ENCODE measurements at regions not wholly inside any gene's neighbourhood (a gene's known extent, or its start where the extent isn't known, plus 50 kb on each side); places are given as distances from the start of the nearest gene placed in this dataset.
"Not testable (repeated sequence)": the region's sequence is repeated elsewhere in the genome, so short reads cannot be mapped to it uniquely, and the experiment has no call there.

DNA sequence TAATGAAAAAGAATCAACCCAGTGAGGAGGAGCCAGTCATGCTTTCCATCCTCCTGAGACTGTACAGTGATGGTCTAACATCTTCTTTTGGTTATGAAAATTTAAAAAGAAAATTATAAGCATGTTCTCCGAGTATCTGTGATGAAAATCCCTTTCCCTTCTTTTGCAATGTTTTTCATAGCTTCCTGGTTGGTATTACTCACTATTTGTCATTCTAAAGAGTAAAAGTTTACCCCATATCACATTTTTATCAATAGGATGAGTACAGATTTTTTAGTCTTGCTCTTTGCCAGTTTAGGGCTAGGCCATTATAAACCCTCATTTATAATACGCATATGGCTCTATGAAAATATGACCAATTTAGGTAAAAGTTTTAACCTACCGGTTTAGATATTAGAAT, 564.1 kb downstream of the SUCLG1 start:
- Histone ChIP-seq H4K20me1 (no peaks in the 10 kb centered on the region), H3K9me3 (replicated peaks in 1 of 11) (no peaks in the 10 kb centered on the region), H3K36me3 (no peaks in the 10 kb centered on the region), H3K27ac (no peak overlapping the region), H3K27me3 (no peaks in the 10 kb centered on the region), H3K4me1 (no peaks in the 10 kb centered on the region), H3K4me2 (no peak overlapping the region), H3K4me3 (no peak overlapping the region), H3K9ac (no peak overlapping the region)
- no peak for TF ChIP-seq Cebpa-rat (IDR thresholded peaks at IDR 0.05)

DNA sequence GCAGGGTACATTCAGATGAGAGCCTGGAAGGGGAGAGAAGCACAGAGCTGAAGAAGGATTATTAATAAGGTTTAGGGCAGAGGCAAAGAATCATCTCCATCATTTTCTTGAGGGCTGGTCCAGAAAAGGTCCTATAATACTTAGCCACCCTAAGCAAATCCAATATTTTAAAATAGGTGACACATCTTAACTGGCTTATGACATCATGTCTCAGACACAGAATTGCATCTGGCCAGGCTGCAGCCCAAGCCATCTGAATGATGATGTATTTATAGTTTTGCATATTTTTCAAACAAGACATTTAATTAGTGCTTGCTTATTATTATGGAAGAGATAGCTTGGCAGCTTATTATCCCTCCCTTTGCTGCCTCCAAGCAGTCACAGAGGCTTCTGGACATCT, 571.3 kb downstream of the SUCLG1 start:
- TF ChIP-seq Cebpa-rat (IDR thresholded peaks at IDR 0.05), result no peak
- H3K27ac ChIP-seq, result no peak overlapping the region
- no peaks in the 10 kb centered on the region for H3K36me3 ChIP-seq
- no peaks in the 10 kb centered on the region for H3K27me3 ChIP-seq
- H4K20me1 ChIP-seq, result no peaks in the 10 kb centered on the region
- no peak overlapping the region for H3K4me2 ChIP-seq
- H3K9me3 ChIP-seq (replicated peaks in 1 of 11), result no peaks in the 10 kb centered on the region
- no peaks in the 10 kb centered on the region for H3K4me1 ChIP-seq
- H3K9ac ChIP-seq, result no peak overlapping the region
- H3K4me3 ChIP-seq, result no peak overlapping the region

DNA sequence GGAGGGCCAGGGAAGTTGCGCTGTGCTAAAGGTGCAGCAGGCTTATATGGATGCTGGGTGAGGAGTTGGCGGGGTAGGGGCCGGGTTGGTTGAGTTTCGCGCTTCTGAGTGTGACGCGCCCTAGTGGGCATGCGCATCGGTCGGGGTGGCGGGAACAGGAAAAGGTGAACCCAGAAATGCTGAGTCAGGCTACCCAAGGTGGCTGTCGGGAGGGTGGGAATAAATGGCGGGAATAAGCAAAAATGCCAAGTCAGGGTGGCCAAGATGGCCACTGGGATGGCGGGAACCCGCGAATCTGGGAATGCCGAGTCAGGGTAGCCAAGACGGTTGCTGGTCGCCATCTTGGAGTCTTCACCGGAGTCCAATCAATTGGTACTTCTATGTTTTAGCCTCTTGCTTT, 580.0 kb downstream of the SUCLG1 start:
- no peak overlapping the region for H3K4me3 ChIP-seq
- no peak for TF ChIP-seq Cebpa-rat (IDR thresholded peaks at IDR 0.05)
- no peak overlapping the region for H3K4me2 ChIP-seq
- no peaks in the 10 kb centered on the region for H3K36me3 ChIP-seq
- H3K9me3 ChIP-seq (replicated peaks in 1 of 11), result peaks cover 24 to 53% (median 38%) of the 10 kb centered on the region in 11 experiments
- no peaks in the 10 kb centered on the region for H3K27me3 ChIP-seq
- H4K20me1 ChIP-seq, result no peaks in the 10 kb centered on the region
- H3K4me1 ChIP-seq, result no peaks in the 10 kb centered on the region
- H3K27ac ChIP-seq, result no peak overlapping the region
- H3K9ac ChIP-seq, result no peak overlapping the region

DNA sequence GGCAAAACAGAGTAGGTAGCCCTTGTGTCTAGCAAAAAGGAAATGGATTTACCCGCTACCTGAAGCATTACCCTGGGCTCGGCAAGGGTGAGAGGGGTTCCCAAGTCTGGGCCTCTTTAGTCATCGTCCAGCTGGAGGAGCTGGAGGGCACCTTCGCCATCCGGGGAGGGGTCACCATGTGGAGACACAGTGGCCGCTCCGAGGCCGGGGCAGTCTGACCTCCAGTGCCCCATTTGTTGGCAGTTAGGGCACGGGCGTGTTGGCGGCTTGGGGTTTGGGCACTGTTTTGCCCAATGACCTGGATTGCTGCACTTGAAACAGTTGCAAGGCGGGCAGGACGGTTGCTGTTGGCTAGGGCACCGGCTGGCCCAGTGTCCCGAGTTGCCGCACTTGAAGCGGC, 581.8 kb downstream of the SUCLG1 start:
- H3K4me1 ChIP-seq, H3K27me3 ChIP-seq, H4K20me1 ChIP-seq, H3K27ac ChIP-seq, H3K4me2 ChIP-seq, H3K36me3 ChIP-seq, H3K9ac ChIP-seq, H3K4me3 ChIP-seq: not testable (repeated sequence)
- peaks cover 29 to 57% (median 46%) of the 10 kb centered on the region in 11 experiments for H3K9me3 ChIP-seq (replicated peaks in 1 of 11)

DNA sequence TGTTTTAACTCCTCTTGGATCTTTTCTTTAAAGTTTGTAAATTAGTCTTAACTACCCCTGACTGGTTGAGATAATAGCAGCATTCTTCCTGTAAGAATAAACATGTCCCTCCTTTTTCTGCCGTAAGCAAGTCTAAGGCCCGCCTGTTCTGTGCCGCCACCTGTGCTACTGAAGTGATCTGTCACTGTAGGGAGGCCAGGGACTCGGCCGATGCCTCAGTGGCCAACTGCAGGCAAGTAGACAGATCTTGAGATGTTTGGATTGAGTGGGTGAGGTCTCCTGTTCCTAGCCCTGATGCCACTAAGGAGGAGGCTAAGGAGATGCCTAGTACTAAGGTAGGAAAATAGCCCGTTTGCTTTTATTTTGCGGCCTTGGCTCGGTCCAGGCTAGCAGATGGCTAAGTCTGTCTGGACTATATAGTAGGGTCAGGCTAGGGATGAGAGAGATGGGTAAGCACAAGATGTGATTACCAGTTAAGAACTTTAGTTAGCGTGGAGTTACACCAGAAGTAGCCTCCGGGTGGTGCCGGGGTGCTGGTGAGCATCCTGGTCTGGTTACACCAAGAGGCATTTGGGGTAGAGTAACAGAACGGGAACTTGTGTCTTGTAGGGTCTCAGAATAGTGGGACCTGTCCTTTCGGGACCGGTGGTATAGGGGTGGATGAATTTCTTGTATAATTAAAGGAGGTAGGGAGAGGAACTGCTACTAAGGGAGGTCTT, 584.2 kb downstream of the SUCLG1 start:
- Histone ChIP-seq H3K9ac (no peak overlapping the region), H3K36me3 (no peaks in the 10 kb centered on the region), H3K27ac (no peak overlapping the region), H3K4me3 (no peak overlapping the region), H3K9me3 (replicated peaks in 1 of 11) (peaks cover 29 to 57% (median 46%) of the 10 kb centered on the region in 11 experiments), H4K20me1 (no peaks in the 10 kb centered on the region), H3K27me3 (no peaks in the 10 kb centered on the region), H3K4me1 (no peaks in the 10 kb centered on the region), H3K4me2 (no peak overlapping the region)
- no peak for TF ChIP-seq Cebpa-rat (IDR thresholded peaks at IDR 0.05)

DNA sequence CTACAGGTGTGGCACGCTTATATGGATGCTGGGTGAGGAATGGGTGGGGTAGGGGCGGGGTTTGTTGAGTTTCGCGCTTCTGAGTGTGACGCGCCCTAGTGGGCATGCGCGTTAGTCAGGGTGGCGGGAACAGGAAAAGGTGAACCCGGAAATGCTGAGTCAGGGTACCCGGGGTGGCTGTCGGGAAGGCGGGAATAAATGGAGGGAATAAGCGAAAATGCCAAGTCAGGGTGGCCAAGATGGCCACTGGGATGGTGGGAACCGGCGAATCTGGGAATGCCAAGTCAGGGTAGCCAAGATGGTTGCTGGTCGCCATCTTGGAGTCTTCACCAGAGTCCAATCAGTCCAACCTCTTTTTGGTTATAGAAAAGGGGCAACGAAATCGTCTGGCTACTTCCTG, 585.0 kb downstream of the SUCLG1 start:
- TF ChIP-seq Cebpa-rat (IDR thresholded peaks at IDR 0.05), result no peak
- Histone ChIP-seq H3K9me3 (replicated peaks in 1 of 11) (peaks cover 29 to 54% (median 42%) of the 10 kb centered on the region in 11 experiments), H3K4me3 (no peak overlapping the region), H4K20me1 (no peaks in the 10 kb centered on the region), H3K4me2 (no peak overlapping the region), H3K4me1 (no peaks in the 10 kb centered on the region), H3K27ac (no peak overlapping the region), H3K36me3 (no peaks in the 10 kb centered on the region), H3K9ac (no peak overlapping the region), H3K27me3 (no peaks in the 10 kb centered on the region)

DNA sequence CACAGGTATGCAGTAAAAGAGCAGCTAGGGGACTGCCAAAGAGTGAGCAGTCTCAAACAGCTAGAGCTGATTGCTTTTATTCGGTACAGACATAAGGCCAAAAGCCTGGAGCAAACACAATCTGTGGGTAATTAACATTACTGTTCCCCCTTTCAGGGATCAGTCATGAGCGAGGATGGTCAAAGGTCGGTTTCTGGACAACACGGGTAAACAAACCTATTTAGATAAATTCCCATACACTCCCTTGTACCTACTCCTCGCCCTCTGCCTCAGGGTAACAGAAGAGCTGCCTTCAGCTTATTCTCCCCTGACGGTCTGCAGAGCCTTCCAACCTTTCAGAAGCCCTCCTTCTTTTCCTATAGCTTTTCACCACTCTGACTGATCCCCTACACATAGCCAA, 586.0 kb downstream of the SUCLG1 start:
- no peaks in the 10 kb centered on the region for H3K27me3 ChIP-seq
- no peaks in the 10 kb centered on the region for H4K20me1 ChIP-seq
- H3K4me1 ChIP-seq, result no peaks in the 10 kb centered on the region
- no peak overlapping the region for H3K4me3 ChIP-seq
- peaks cover 19 to 44% (median 33%) of the 10 kb centered on the region in 11 experiments; a peak in 21 of 22 replicates for H3K9me3 ChIP-seq (replicated peaks in 1 of 11)
- no peak overlapping the region for H3K4me2 ChIP-seq
- H3K36me3 ChIP-seq, result no peaks in the 10 kb centered on the region
- no peak for TF ChIP-seq Cebpa-rat (IDR thresholded peaks at IDR 0.05)
- no peak overlapping the region for H3K27ac ChIP-seq
- H3K9ac ChIP-seq, result no peak overlapping the region

DNA sequence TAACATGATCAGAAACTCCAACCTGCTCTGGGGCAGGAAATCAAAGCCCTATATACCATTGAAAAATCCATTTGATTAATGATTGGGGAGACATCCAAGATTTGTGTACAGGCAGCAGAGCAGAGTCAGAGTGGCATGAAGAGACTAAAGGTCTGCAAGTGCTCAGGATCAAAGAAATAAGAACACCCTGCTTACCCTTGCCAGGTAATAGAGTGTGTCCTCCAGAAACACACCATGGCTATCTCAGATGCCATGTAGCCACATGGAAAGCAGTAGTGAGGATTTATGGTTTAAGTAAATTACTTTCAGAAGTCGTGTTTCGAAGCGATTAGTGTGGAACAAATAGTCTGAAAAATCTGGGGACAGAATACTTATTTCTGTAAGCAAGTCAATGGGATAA, 592.9 kb downstream of the SUCLG1 start:
- no peaks in the 10 kb centered on the region for H3K36me3 ChIP-seq
- H3K27ac ChIP-seq, result no peak overlapping the region
- H3K9me3 ChIP-seq (replicated peaks in 1 of 11), result no peaks in the 10 kb centered on the region
- H3K9ac ChIP-seq, result no peak overlapping the region
- H3K27me3 ChIP-seq, result no peaks in the 10 kb centered on the region
- no peaks in the 10 kb centered on the region for H4K20me1 ChIP-seq
- H3K4me3 ChIP-seq, result no peak overlapping the region
- no peak overlapping the region for H3K4me2 ChIP-seq
- no peaks in the 10 kb centered on the region for H3K4me1 ChIP-seq
- no peak for TF ChIP-seq Cebpa-rat (IDR thresholded peaks at IDR 0.05)

DNA sequence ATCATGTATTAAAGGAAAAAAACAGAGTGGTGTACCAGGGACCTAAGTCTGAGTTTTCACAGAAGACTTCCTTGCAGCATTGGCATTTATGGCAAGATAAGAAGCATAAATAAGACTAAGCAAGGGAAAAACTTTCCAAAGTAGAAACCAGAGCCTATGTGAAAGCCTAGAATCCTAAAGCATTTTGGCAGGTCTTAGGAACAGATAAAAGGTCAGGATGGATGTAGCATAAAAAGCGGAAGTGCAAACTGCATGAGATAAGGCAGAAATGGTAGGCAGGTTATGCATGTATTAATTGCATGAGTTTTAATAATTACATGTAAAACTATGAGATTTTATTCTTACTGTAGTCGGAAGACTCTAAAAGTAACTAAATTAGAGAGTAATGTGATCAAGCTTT, 596.5 kb downstream of the SUCLG1 start:
- no peak for TF ChIP-seq Cebpa-rat (IDR thresholded peaks at IDR 0.05)
- H3K4me1 ChIP-seq, result no peaks in the 10 kb centered on the region
- H3K27ac ChIP-seq, result no peak overlapping the region
- no peaks in the 10 kb centered on the region for H4K20me1 ChIP-seq
- H3K36me3 ChIP-seq, result no peaks in the 10 kb centered on the region
- H3K27me3 ChIP-seq, result no peaks in the 10 kb centered on the region
- no peak overlapping the region for H3K4me3 ChIP-seq
- H3K9ac ChIP-seq, result no peak overlapping the region
- H3K4me2 ChIP-seq, result no peak overlapping the region
- H3K9me3 ChIP-seq (replicated peaks in 1 of 11), result no peaks in the 10 kb centered on the region

DNA sequence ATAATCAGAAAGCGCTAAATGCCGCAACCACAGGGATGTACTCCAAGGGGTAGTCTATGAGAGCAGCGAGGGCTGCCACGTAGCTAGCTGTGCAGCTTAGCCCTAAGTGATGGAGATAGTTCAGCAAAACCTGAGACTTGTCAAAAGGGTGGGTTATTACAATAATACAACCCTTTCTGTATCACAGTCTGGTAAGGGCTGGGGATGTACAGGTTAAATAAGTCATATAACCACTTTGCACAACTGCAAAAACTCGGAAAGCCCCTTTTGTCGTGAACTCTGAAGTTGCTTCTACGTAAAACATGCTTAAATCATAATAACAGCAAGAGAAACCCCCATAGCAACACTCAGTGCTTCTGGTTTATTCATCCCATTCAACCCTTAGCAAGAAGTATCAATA, 598.8 kb downstream of the SUCLG1 start:
- Histone ChIP-seq H3K4me2 (no peak overlapping the region), H3K4me3 (no peak overlapping the region), H3K4me1 (no peaks in the 10 kb centered on the region), H3K9ac (no peak overlapping the region), H3K27me3 (no peaks in the 10 kb centered on the region), H3K27ac (no peak overlapping the region), H3K36me3 (no peaks in the 10 kb centered on the region), H3K9me3 (replicated peaks in 1 of 11) (no peaks in the 10 kb centered on the region), H4K20me1 (no peaks in the 10 kb centered on the region)
- no peak for TF ChIP-seq Cebpa-rat (IDR thresholded peaks at IDR 0.05)
